Left colon (tissue), 2 donors: ENCODE measurements at regions not wholly inside any gene's neighbourhood (a gene's known extent, or its start where the extent isn't known, plus 50 kb on each side); places are given as distances from the start of the nearest gene placed in this dataset.

Experiments used
- ATAC-seq: fragments of 200-7000 bp; cut with Tn5 transposase; one replicate; pipeline ENCODE4 v1.9.1; 2020; ENCODE audit warnings: mild to moderate bottlenecking, moderate library complexity
- DNase-seq, 2 donors: peaks; one replicate each; pipeline ENCODE4 v3.0.0-alpha.2; 2020
- intact Hi-C, 2 donors: fragments of 100-400 bp; cut with DNase I in 1 of 2; cut with micrococcal nuclease in 1 of 2; formaldehyde crosslinking; loops; one replicate each; pipeline versions ENCODE4 v1.11.2 to v1.14.0; 2022; cut with DNase I, micrococcal nuclease
- donor health status: DM: no; HTN: no; CAD: no.
- donor health status: DM: yes; HTN: yes; CAD: no.

DNA sequence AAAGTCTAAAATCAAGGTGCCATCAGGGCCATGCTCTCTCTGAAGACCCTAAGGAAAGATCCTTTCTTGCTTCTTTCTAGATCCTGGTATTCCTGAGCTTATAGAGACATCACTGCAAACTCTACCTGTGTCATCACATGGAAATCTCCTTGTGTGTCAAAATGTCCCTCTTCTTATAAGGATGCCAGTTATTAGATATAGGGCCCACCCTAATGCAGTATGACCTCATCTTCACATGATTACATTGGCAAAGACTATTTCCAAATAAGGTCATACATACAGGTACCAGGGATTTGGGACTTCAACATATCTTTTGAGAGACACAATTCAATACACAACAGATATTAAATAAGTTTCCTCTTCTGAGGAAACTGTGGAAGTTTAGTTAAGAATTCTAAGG lies 123.9 kb downstream of the UNC5CL start:
- ATAC-seq (no peak), DNase-seq (no peak)
- intact Hi-C loops, result no loop called here

DNA sequence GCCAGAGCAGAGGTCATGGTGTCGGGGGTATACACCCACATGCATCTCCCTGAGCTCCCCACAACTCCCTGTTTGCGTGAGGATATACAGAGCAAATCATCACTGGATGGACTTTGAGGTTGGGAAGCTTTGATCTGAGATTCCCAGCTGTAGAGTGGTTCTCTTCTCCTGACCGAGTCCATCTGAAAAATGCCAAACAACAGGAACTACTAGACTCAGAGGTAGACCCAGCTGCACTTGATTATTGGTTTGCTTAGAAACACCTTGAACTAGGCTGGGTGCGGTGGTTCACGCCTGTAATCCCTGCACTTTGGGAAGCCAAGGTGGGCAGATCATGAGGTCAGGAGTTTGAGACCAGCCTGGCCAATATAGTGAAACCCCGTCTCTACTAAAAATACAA lies 125.0 kb downstream of the UNC5CL start:
- ATAC-seq (no peak), DNase-seq (no peak)
- intact Hi-C loops, result no loop called here

DNA sequence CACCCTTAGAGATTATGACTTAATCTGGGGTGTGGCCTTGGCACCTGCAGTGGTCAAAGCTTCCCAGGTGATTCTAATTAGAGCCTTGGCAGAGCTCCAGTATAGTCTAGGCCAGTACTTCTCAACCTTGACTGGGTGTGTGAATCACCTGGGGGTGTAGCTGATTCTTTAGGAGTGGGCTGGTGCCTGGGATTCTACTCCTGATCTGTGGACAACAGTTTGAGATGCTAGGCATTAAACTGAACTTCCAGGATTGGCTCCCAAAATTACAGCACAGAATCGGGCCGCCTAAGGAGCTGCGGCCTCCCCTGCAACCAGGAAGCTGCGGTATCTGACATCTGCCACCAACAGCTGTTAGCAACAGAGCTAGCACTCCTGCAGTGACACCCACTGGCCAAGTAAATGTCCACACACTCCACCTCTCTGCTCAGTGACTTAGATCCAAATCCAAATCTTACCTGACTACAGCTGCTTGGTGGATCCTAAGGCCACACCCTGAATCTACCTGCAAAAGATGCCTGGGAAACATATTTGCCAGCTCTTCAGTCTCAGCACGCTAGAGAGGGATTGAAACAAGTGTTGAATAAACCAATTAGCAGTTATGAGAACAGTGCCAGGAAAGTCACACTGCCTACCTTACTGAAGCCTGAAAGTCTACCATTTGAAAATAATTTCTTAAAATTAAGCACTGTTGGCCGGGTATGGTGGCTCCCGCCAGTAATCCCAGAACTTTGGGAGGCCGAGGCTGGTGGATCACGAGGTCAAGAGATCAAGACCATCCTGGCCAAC lies 126.7 kb downstream of the UNC5CL start:
- DNase-seq (peak; percentile 62 to 65), ATAC-seq (peak; percentile 95)
- intact Hi-C loops, result no loop called here

DNA sequence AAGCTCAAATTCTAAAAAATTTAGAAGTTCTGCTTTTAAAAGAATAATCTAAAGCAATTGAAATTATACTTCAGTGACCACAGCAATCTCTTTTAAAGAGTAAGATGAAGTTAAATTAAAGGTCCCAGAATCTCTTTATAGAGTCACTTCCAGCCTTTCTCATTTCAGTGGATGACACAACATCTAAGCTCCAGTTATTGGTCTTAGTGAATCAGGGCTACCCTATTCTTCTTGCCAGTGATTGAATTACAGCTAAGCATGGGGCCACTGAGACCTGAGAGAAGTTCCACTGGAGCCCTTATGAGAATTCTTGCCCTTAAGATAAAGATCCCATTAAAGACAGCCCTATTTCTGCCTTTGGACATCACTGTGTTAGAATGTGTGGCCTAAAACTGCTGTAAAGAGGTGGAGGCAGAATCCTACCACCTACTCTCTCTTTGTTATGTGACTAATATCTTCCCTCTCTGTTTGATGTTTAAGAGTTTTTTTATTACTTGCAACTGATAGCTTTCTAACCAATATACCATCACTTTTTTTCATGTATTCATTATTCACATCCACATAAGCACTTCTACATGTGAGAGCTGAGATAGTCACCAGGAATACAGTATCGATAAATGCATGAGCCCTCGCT lies 128.6 kb downstream of the UNC5CL start:
- no peak for DNase-seq
- intact Hi-C loops, result no loop called here
- no peak for ATAC-seq

DNA sequence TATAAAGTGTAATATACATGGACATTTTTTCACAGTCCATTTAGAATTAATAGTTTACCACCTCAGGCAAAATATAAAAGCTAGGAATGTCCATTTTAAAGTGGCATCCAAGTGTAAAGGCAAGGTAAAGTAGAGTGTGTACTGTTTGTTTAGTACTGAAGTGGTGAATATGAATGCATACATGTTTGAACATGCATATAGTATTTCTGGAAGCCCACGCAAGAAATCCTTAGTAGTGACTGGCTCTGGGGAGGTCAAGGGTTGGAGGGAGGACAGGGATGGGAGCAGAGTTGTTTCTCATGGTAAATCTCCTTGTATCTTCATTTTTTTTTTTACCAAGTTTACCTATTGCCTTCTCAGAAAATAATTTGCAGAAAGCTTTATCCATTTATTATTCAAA lies 129.2 kb downstream of the UNC5CL start:
- ATAC-seq (no peak), DNase-seq (no peak)
- intact Hi-C loops, result no loop called here

DNA sequence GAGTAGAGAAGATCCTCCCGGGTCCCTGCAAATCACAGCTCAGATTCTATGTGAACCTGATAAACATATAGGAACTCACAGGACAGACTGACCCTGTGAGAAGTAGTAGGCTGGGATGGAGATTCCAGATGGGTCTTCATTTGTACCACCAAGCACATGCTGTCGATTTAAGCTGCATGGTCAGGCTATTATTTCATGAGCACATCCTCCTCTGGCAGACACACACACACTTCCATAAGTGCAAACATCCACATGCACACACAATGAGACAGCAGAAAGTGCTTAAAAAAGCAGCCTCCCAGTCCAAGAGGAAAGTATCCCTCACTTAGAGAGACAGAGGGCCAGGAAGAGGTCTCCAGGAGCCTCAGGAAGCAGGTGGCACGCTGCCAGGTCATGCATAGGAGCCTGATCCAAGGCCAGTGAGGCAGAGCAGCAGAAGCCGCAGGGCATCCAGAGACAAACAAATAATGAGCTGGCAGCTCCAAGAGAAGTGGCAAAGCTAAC lies 131.8 kb downstream of the UNC5CL start:
- intact Hi-C loops, result no loop called here
- ATAC-seq (no peak), DNase-seq (peak; percentile 27 to 31)

DNA sequence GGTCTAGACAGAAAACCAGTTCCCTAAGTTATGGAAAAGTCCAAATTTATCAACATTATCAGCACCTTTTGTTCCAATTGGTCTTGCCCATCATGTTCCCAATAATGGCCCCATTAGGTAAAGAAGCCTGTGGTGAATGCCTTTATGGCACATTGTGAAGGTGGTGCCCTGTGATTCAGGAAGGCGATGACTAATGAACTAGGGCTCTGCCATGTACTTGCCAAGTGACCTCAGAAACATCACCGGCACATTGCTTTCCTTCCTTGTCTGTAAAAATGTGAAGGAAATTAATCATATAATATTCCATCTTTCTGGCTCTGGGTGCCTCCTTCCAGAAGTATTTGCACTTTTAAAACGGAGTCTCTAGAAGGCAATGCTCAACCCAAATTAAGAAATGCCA lies 132.3 kb downstream of the UNC5CL start:
- DNase-seq, result no peak
- ATAC-seq, result peak; percentile 68

DNA sequence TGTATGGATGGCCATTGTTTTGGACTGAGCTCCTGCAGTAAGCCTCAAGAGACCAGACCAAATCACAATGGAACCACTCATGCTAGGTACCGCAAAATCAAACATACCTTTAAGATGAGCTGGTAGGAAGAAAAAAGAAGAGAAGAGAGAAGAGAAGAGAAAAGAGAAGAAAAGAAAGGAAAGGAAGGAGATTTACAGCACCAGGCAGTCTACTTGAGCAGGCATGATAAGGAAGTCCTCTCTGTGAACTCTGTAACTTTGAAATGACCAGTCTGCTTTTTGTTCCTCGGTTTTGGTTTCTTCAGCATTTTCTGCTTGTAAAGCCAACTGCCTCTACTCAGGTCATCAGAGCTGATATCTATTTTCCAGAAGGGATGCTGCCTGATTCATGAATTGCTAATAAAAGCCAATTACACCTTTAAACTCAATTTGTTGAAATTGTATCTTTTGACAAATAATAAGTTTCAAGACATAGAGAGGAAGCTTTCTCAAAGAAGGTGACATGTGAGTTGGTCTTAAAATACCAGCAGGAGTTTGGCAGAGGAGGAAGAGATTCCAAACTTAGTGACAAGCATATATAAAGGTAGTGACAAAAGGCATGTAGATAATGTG lies 134.3 kb downstream of the UNC5CL start:
- DNase-seq (no peak), ATAC-seq (peak; percentile 35)
- intact Hi-C loops, result no loop called here

More for the DNA sequence above, 132.3 kb downstream of the UNC5CL start:
- intact Hi-C loops, result no loop called here

DNA sequence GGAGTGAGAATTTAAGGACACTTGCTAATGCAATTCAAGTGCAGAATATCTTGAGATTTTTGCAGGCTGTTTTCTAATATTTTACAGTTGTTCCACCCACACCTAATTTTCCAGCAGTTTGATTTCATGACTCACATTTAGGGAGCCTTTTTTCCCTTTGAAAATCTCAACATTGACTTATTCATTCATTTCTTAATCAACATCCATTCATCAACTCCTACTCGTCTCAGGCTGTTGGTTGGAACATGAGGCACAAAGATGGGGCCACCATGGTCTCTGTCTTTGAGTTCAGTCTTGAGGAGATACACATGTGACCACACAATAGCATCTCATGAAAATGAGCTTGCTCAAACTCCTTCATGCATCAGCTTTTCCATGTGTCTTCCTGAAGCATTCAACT lies 135.6 kb downstream of the UNC5CL start:
- DNase-seq (no peak), ATAC-seq (no peak)
- intact Hi-C loops, result no loop called here

DNA sequence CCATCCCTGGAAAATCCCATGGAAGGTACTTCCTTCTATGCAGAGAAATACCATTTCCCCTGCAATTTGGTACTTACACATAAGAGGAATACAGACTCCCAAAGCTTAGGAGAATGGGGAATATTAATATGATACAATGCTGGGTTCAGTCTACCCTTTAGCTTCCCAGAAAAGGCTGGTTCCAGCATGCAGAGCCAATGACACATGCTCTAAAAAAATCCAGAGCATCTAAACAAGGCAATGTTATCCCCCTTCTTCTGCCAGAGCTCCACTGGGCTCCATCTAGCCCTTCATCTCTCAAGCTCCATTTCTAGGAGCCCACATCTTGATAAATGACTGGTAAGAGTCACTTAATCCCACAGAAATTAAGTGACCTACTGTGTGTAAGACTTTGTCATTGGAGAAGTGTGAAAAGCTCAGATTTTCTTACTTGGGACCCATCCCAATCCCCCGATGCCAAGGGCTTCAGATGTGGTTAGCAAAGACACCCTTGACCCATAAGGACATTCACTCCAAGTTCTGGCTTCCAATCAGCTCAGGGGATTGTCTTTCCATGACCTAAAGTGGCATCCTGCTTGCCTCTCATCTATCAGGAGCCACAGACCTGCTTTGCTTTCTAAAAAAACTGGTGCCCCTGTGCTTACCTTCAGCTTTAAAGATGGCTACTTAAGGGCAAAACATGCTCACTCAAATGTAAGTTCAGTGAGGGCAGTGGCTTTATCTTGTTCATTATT lies 137.5 kb downstream of the UNC5CL start:
- DNase-seq, result no peak
- no peak for ATAC-seq
- intact Hi-C loops, result no loop called here

DNA sequence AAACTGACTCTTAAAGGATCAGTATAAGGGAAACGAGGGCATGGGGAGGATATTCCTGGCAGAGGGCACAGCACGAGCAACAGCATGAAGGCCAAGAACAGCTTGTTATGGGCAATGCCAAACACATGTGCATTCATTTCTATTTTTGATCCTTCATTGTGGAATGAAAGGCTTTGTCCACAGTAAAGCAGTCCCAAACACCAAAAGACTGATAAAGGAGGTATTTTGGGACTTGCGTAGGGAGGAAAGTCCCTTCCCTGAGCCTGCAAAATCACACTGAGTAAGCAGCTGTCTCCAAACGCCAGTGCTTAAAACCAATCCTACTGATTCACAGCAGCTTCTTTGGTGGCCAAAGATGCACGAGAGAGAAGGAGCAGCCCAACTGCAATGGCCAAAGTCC lies 138.2 kb downstream of the UNC5CL start:
- ATAC-seq (no peak), DNase-seq (no peak)
- intact Hi-C loops, result no loop called here

DNA sequence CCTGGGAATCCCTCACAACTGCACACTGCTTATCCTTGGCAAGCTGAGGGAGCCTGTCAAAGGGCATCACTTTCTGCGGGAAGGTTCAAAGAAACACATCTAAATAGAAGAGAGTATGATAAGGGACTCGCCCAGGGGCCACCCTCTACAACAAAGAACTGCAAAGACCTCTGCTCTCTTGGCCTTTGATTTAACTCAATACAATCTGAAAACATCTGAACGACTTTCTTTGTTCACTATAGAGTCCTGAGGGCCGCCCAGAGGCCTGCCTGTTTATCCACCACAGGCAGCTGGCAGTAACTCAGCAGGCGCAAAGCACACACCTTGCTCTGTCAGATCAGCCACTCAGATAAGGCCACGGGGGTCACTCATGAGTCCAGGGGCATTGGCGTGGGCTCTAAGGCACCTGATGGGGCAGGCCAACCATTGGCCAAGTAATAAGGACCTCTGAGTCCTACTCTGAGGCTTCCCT lies 139.3 kb downstream of the UNC5CL start:
- no peak for DNase-seq
- intact Hi-C loops, result loop anchor here in 1 of 2 donors (5.0 kb wide), 1 partner anchor 123 kb away; no protein-coding TSS in a partner anchor
- ATAC-seq, result peak; percentile 47

DNA sequence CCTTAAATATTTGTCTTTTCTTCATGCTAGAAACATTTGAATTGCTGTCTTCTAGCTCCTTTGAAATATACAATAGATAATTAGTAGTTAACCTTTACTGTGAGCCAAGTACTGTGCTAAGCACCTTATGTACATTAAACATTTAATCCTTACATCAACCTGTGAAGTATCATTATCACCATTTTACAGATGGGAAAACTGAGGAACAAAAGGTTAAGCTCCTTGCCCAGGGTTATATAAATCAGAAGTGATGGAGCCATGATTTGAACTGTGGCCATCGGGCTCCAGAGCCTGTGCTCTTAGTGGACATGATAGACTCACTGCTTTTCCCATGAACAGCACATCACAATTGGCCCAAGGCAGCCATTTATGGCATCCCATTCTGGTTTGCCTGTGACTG lies 140.9 kb downstream of the UNC5CL start:
- DNase-seq (no peak), ATAC-seq (no peak)
- intact Hi-C loops, result loop anchor here in 1 of 2 donors (5.0 kb wide), 1 partner anchor 124 kb away; no protein-coding TSS in a partner anchor

DNA sequence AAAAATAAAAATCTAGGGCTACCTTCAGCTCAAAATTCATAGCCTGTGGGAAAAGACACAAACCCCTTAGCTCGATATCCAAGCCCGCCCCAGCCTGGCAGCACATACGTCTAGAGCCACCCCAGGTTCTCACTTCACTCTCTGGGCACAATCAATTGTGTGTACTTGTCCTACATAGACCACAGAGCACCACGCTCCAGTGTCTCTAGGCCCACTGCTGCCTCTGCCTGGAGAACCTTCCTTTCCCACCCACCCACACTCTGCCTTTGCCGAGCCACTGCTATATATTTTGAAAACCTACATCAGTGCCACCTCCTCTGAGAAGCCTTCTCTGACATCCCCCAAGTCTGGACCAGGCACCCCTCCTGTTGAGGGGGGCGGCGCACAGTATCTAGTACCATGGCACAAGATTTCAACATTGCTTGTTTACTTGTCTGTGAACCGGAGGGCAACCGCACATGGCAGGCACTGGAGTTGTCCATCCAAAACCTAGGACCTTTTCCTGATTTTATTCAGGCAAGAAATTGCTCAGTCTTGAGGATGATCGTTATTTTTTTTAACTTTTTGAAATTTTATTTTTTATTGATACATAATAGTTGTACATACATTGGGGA lies 141.5 kb downstream of the UNC5CL start:
- no peak for DNase-seq
- ATAC-seq, result no peak
- intact Hi-C loops, result loop anchor here in 1 of 2 donors (5.0 kb wide), 1 partner anchor 125 kb away; no protein-coding TSS in a partner anchor

DNA sequence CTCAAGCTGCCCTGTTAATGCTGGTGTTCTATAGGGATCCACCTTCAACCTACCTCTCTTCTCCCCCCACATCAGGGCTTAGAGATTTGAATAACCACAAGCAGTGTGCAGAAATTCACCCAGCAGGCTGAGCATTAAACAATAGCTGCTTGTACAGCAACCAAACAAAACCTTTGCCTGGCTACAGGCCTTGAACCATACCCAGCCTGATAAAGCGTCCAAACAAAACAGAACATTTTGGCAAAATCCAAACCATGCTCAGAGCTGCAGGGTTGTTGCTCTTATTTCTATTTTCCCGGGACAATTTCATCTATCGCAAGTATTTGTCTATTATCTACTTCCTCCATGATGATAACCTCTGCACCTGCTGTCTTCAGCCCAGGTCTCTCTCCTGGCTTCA lies 142.3 kb downstream of the UNC5CL start:
- DNase-seq, result no peak
- no peak for ATAC-seq
- intact Hi-C loops, result loop anchor here in 1 of 2 donors (5.0 kb wide), 1 partner anchor 126 kb away; no protein-coding TSS in a partner anchor

DNA sequence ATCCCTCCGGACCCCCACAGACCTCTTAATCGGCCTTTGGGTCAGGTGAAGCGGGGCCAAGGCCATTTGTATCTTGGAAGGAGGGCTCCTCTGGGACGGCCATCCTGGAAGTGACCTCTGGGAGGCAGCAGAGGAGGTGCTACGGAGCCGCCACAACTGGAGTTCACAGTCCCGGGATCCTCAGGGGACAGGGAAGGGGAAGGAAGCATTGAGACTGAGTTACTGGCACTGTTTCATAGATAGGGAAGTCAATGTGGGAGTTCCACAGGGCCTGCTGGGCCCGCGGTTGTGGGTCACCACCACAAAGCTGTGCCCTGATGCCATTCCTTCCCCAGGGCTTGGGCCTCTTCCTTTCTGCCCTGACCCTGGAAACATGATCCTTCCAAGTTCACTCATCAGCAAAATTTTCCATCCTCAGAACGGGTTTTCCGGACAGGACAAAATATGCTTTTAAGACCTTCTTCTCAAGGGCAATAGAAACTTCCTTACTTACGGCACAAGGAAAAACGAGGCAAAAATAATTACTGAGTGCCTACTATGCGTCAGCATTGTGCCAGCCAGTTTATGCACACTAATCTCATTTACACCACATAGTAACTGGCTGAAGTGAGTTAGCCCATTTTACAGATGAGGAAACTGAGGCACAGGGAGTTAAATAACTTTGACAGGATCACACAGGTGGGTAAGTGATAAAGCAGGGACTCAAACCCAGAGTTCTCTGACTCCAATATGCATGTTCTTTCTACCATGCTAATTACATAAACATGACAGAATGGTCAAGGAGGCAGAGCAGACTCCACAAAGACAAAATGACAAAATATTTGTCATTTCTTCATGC lies 143.8 kb downstream of the UNC5CL start:
- DNase-seq, result peak; percentile 43 to 59
- peak; percentile 98 for ATAC-seq
- intact Hi-C loops, result loop anchor here in 1 of 2 donors (5.0 kb wide), 1 partner anchor 127 kb away; no protein-coding TSS in a partner anchor

DNA sequence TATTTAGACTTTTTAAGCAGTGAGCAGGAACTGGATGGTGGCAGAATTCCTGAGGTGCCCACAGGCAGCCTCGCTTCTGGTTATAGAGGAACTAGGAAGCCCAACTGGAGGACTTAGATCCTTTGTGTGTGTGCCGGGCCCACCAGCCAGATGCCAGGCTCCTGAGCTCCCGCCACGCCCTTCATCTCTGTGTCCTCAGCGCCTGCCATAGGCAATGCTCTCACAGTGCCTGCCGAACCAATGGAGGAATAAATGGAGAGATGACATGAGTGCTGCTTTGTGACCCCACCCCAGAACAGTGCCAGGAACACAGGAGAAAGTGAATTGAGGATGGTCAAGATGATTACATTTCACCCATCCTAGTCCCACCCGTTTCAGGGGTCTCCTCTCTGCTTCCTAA lies 146.0 kb downstream of the UNC5CL start:
- ATAC-seq, result no peak
- DNase-seq, result no peak
- intact Hi-C loops, result no loop called here

DNA sequence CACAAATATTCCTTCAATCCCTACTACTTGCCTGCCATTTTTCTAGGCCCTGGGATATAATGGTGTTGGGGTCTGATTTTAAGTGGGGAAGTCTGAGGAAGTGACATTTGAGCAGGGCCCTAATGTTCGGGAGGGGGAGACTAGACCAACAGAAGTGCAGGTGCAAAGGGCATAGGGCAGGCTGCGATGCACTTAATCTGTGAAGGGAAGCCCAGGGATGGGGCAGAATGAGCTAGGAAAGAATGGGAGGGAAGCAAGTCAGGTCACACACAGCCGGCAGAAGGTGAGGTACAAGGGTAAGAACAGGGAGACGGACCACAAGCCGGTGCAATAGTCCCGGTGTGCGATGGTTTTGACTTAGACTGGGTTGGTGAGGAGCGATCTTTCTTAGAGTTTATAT lies 146.8 kb downstream of the UNC5CL start:
- DNase-seq, result no peak
- intact Hi-C loops, result no loop called here
- ATAC-seq, result no peak
